ENCODE measurements at regions not wholly inside any gene's neighbourhood (a gene's known extent, or its start where the extent isn't known, plus 50 kb on each side); places are given as distances from the start of the nearest gene placed in this dataset.

- TF ChIP-seq CTCF (IDR thresholded peaks at IDR 0.05) (no peak), POLR2A (IDR thresholded peaks at IDR 0.05) (no peak)
Observed at GRCh38 chr3:55408193-55408826, 78.8 kb downstream of the WNT5A start.
